Stimulated activated naive CD8-positive, alpha-beta T cell treated with anti-CD3 and anti-CD28 coated beads, Interleukin-15, Interleukin-2, amounts not matched to agents 100 U/mL and 50 U/mL, for 24 hours (primary cell): ENCODE measurements at regions not wholly inside any gene's neighbourhood (a gene's known extent, or its start where the extent isn't known, plus 50 kb on each side); places are given as distances from the start of the nearest gene placed in this dataset.
A peak's percentile ranks its signal among the peaks of the same experiment; 100 is the strongest.

Experiments
- ATAC-seq: fragments of 150-1000 bp; cut with Tn5 transposase; one replicate; pipeline ENCODE4 v1.10.0; 2021
- DNase-seq: peaks from one replicate; pipeline ENCODE4 v3.0.0; 2021

- ATAC-seq: no peak
- no peak for DNase-seq
Measured at GRCh38 chr3:152719264-152719663, 115.7 kb upstream of the P2RY1 start.

- DNase-seq: no peak
- ATAC-seq: no peak
Measured at GRCh38 chr3:152720951-152721718, 113.8 kb upstream of the P2RY1 start.

- no peak for ATAC-seq
- no peak for DNase-seq
Measured at GRCh38 chr3:152724270-152724669, 110.7 kb upstream of the P2RY1 start.

GRCh38 chr3:152728231-152728980 is 106.5 kb upstream of the P2RY1 start:
- ATAC-seq: no peak
- no peak for DNase-seq

- no peak for DNase-seq
- ATAC-seq: no peak
Measured at GRCh38 chr3:152729906-152730305, 105.0 kb upstream of the P2RY1 start.

- DNase-seq: no peak
- no peak for ATAC-seq
Measured at GRCh38 chr3:152731511-152731910, 103.4 kb upstream of the P2RY1 start.

GRCh38 chr3:152733584-152734119 is 101.3 kb upstream of the P2RY1 start:
- ATAC-seq (no peak), DNase-seq (no peak)

- ATAC-seq: peak; percentile 81
- DNase-seq: peak; percentile 4
Measured at GRCh38 chr3:152737021-152737908, 97.7 kb upstream of the P2RY1 start.

- DNase-seq: no peak
- no peak for ATAC-seq
Measured at GRCh38 chr3:152738656-152739055, 96.3 kb upstream of the P2RY1 start.

GRCh38 chr3:152742368-152743347 is 92.3 kb upstream of the P2RY1 start:
- ATAC-seq (no peak), DNase-seq (no peak)

- no peak for ATAC-seq
- DNase-seq: no peak
Measured at GRCh38 chr3:152745646-152746045, 89.3 kb upstream of the P2RY1 start.

- ATAC-seq (no peak), DNase-seq (no peak)
Measured at GRCh38 chr3:152754303-152754702, 80.6 kb upstream of the P2RY1 start.

- no peak for ATAC-seq
- no peak for DNase-seq
Measured at GRCh38 chr3:152756807-152757206, 78.1 kb upstream of the P2RY1 start.

GRCh38 chr3:152760024-152760563 is 74.8 kb upstream of the P2RY1 start:
- ATAC-seq: no peak
- no peak for DNase-seq

GRCh38 chr3:152760591-152760990 is 74.3 kb upstream of the P2RY1 start:
- DNase-seq (no peak), ATAC-seq (no peak)

GRCh38 chr3:152768478-152768877 is 66.5 kb upstream of the P2RY1 start:
- ATAC-seq (no peak), DNase-seq (no peak)

GRCh38 chr3:152769523-152769922 is 65.4 kb upstream of the P2RY1 start:
- ATAC-seq: no peak
- no peak for DNase-seq

GRCh38 chr3:152770296-152770695 is 64.6 kb upstream of the P2RY1 start:
- ATAC-seq: no peak
- DNase-seq: no peak

- no peak for ATAC-seq
- DNase-seq: no peak
Measured at GRCh38 chr3:152771120-152771519, 63.8 kb upstream of the P2RY1 start.

GRCh38 chr3:152772674-152773225 is 62.2 kb upstream of the P2RY1 start:
- DNase-seq (no peak), ATAC-seq (no peak)

- no peak for ATAC-seq
Measured at GRCh38 chr3:152773633-152774032, 61.3 kb upstream of the P2RY1 start.

More at GRCh38 chr3:152773633-152774032, 61.3 kb upstream of the P2RY1 start:
- no peak for DNase-seq
